A549 (cell line): ENCODE measurements at regions not wholly inside any gene's neighbourhood (a gene's known extent, or its start where the extent isn't known, plus 50 kb on each side); places are given as distances from the start of the nearest gene placed in this dataset.

ENCODE experiments used
- ATAC-seq, 2 experiments: fragments of 200-7000 bp in 1 of 2; fragments of >200 bp in 1 of 2; cut with Nextera tagmentation in 1 of 2; cut with Tn5 transposase in 1 of 2; 3 replicates each; pipeline versions ENCODE4 v1.8.0 to v1.9.1; 2018 to 2020; ENCODE audit warnings: mild to moderate bottlenecking in 1 of 2, moderate library complexity in 1 of 2
- CTCF ChIA-PET: fragments of 300-600 bp; sonication (Branson Sonifier 250); formaldehyde crosslinking; extraction: SDS; loops from one replicate; lab custom pipeline; 2021; ENCODE audit warnings: antibody characterized with exemption, inconsistent platforms; lab: Yijun Ruan, JAX
- POLR2A ChIA-PET: fragments of 350-600 bp; formaldehyde crosslinking; extraction: SDS; loops from one replicate; lab custom pipeline; 2021; ENCODE audit warnings: antibody characterized with exemption, inconsistent platforms; lab: Yijun Ruan, JAX
- DNase-seq, 2 experiments: peaks; one replicate each; pipeline versions ENCODE4 v3.0.0 to v3.0.0-alpha.2; 2011 to 2016; ENCODE audit warnings: low read depth in 1 of 2, low spot score in 1 of 2
- FAIRE-seq: peaks from 2 replicates; lab custom pipeline; 2011; peaks lifted over from hg19 to GRCh38; lab: Jason Lieb, UNC
- H3K27ac ChIP-seq, 2 experiments: fragments of >200 bp; sonication (Bioruptor Twin); formaldehyde crosslinking; 3 replicates each; pipeline ENCODE4 v1.5.1; 2016 to 2017
- H3K4me1 ChIP-seq: fragments of >200 bp; sonication (Bioruptor Twin); formaldehyde crosslinking; 3 replicates; pipeline ENCODE4 v1.6.1; 2016
- H3K4me2 ChIP-seq: fragments of >200 bp; sonication (Bioruptor Twin); formaldehyde crosslinking; 3 replicates; pipeline ENCODE4 v1.6.1; 2016
- H3K4me3 ChIP-seq: fragments of >200 bp; sonication (Bioruptor Twin); formaldehyde crosslinking; 3 replicates; pipeline ENCODE4 v1.5.1; 2016
- H3K9me3 ChIP-seq: fragments of >200 bp; sonication (Bioruptor Twin); formaldehyde crosslinking; 3 replicates; pipeline ENCODE4 v1.6.1; 2016
- BCL3 ChIP-seq: fragments of >200 bp; sonication (Bioruptor Twin); formaldehyde crosslinking; IDR thresholded peaks from 3 replicates; pipeline ENCODE4 v1.6.1; 2016
- CBX8 ChIP-seq: fragments of 200-600 bp; sonication (generic); IDR thresholded peaks from 2 replicates; pipeline ENCODE4 v1.6.1; 2016
- CHD2 ChIP-seq: fragments of 150-350 bp; IDR thresholded peaks from 2 replicates; pipeline ENCODE4 v1.6.1; 2014; ENCODE audit warnings: low read length; ENCODE audit not compliant: partially characterized antibody
- E2F6 ChIP-seq: IDR thresholded peaks from 2 replicates; pipeline ENCODE4 v1.6.1; 2012; ENCODE audit warnings: low read depth, borderline replicate concordance
- EHF ChIP-seq: fragments of 250-450 bp; sonication (Bioruptor Pico); IDR thresholded peaks from 2 replicates; pipeline ENCODE4 v1.5.0; 2020; ENCODE audit warnings: mild to moderate bottlenecking
- FOSB ChIP-seq: fragments of 250-450 bp; sonication (Bioruptor Pico); IDR thresholded peaks from 2 replicates; pipeline ENCODE4 v1.5.0; 2020; ENCODE audit warnings: mild to moderate bottlenecking, moderate library complexity
- HMGXB4 ChIP-seq: fragments of 250-450 bp; sonication (Bioruptor Pico); IDR thresholded peaks from 2 replicates; pipeline ENCODE4 v1.5.0; 2021; ENCODE audit warnings: mild to moderate bottlenecking, moderate library complexity, borderline replicate concordance
- HOXB13 ChIP-seq: fragments of 250-450 bp; sonication (Bioruptor Pico); IDR thresholded peaks from 2 replicates; pipeline ENCODE4 v1.5.0; 2020; ENCODE audit warnings: low read depth, mild to moderate bottlenecking, moderate library complexity
- KDM1A ChIP-seq: fragments of 200-600 bp; sonication (generic); IDR thresholded peaks from 2 replicates; pipeline ENCODE4 v1.6.1; 2016; ENCODE audit warnings: low read depth, mild to moderate bottlenecking
- KDM5A ChIP-seq: fragments of 200-600 bp; sonication (generic); IDR thresholded peaks from 2 replicates; pipeline ENCODE4 v1.6.1; 2016; ENCODE audit warnings: antibody characterized with exemption, mild to moderate bottlenecking
- MAX ChIP-seq: IDR thresholded peaks from 2 replicates; pipeline ENCODE4 v1.6.1; 2012
- NR3C1 ChIP-seq: fragments of >200 bp; sonication (Bioruptor Twin); formaldehyde crosslinking; IDR thresholded peaks from 3 replicates; pipeline ENCODE4 v1.6.1; 2017
- PBX3 ChIP-seq: IDR thresholded peaks from 2 replicates; pipeline ENCODE4 v1.6.1; 2012
- POLR2A ChIP-seq: IDR thresholded peaks from 2 replicates; pipeline ENCODE4 v1.6.1; 2012; ENCODE audit warnings: mild to moderate bottlenecking, low read length
- REST ChIP-seq: fragments of 200-600 bp; sonication (generic); IDR thresholded peaks from 2 replicates; pipeline ENCODE4 v1.6.1; 2016; ENCODE audit warnings: antibody characterized with exemption, mild to moderate bottlenecking, moderate library complexity
- RFX5 ChIP-seq: fragments of 450-650 bp; IDR thresholded peaks from 2 replicates; pipeline ENCODE4 v1.7.1; 2014; ENCODE audit warnings: antibody characterized with exemption, mild to moderate bottlenecking, moderate library complexity
- RNF2 ChIP-seq: fragments of 200-600 bp; sonication (generic); IDR thresholded peaks from 2 replicates; pipeline ENCODE4 v1.6.1; 2016; ENCODE audit warnings: low read depth, mild to moderate bottlenecking, antibody characterized with exemption, moderate library complexity, borderline replicate concordance
- USF2 ChIP-seq: fragments of 450-650 bp; IDR thresholded peaks from 2 replicates; pipeline ENCODE4 v1.6.1; 2014; ENCODE audit warnings: antibody characterized with exemption
- ZC3H11A ChIP-seq: fragments of 450-650 bp; IDR thresholded peaks from 2 replicates; pipeline ENCODE4 v1.6.1; 2014; ENCODE audit warnings: antibody characterized with exemption, mild to moderate bottlenecking
- ZFP36 ChIP-seq: fragments of 450-650 bp; IDR thresholded peaks from 2 replicates; pipeline ENCODE4 v1.6.1; 2014; ENCODE audit warnings: borderline replicate concordance; ENCODE audit not compliant: partially characterized antibody
- WGBS: methylation state at CpG from one replicate; pipeline ENCODE4 v1.1.6; 2017; ENCODE audit errors: missing lambda C conversion rate; 5-methylcytosine and 5-hydroxymethylcytosine counted together

- DNase-seq, result no peak
- no peak for TF ChIP-seq BCL3
- no peak for TF ChIP-seq EHF (CRISPR knock-in tag)
- no peak for TF ChIP-seq MAX
- no peak for TF ChIP-seq HOXB13 (CRISPR knock-in tag)
- no peak for TF ChIP-seq E2F6
- TF ChIP-seq KDM5A, result no peak
- no peak for TF ChIP-seq ZFP36
- TF ChIP-seq PBX3, result no peak
- TF ChIP-seq HMGXB4 (CRISPR knock-in tag), result no peak
- no peak for TF ChIP-seq CHD2
- TF ChIP-seq ZC3H11A, result no peak
- TF ChIP-seq KDM1A, result no peak
- TF ChIP-seq POLR2A, result no peak
- TF ChIP-seq REST, result no peak
- no peak for TF ChIP-seq CBX8
- TF ChIP-seq RNF2, result no peak
- TF ChIP-seq RFX5, result no peak
- peak; percentile 32 for FAIRE-seq
- CTCF ChIA-PET, result no interaction called here
- H3K4me3 ChIP-seq, result no peak overlapping the region
- peaks cover 9% of the 10 kb centered on the region; the same call in 2 of the 3 replicates for H3K9me3 ChIP-seq
- 2% methylated on average over 2 of the region's 2 CpGs for WGBS
- H3K4me1 ChIP-seq, result no peaks in the 10 kb centered on the region
- H3K27ac ChIP-seq, result no peak overlapping the region
- no peak for ATAC-seq
- POLR2A ChIA-PET, result no interaction called here
- no peak overlapping the region for H3K4me2 ChIP-seq
Measured at GRCh38 chr1:167145965-167146364, 52.1 kb downstream of the STYXL2 start.

- Histone ChIP-seq H3K4me2 (no peak overlapping the region), H3K27ac (no peak overlapping the region), H3K4me3 (no peak overlapping the region), H3K9me3 (peaks cover 9% of the 10 kb centered on the region; the same call in 2 of the 3 replicates), H3K4me1 (no peaks in the 10 kb centered on the region)
- ATAC-seq, result no peak
- POLR2A ChIA-PET, result no interaction called here
- DNase-seq, result no peak
- FAIRE-seq, result no peak
- CTCF ChIA-PET, result no interaction called here
- TF ChIP-seq FOSB (CRISPR knock-in tag), result no peak
- no peak for TF ChIP-seq NR3C1
- TF ChIP-seq USF2, result no peak
- TF ChIP-seq BCL3, result no peak
- 3% methylated on average over 2 of the region's 2 CpGs for WGBS
Measured at GRCh38 chr1:167146903-167147539, 53.1 kb downstream of the STYXL2 start.
